ENCODE measurements at regions not wholly inside any gene's neighbourhood (a gene's known extent, or its start where the extent isn't known, plus 50 kb on each side); places are given as distances from the start of the nearest gene placed in this dataset.

GRCh38 chr3:144390786-144391185, 419.2 kb downstream of the DIPK2A start:
- DNase-seq, result no peak

- no peak for DNase-seq
Measured at GRCh38 chr3:144391236-144391635, 419.6 kb downstream of the DIPK2A start.

GRCh38 chr3:144394032-144394431, 422.4 kb downstream of the DIPK2A start:
- DNase-seq, result no peak

GRCh38 chr3:144402430-144402829, 430.8 kb downstream of the DIPK2A start:
- no peak for DNase-seq

- no peak for DNase-seq
Measured at GRCh38 chr3:144403040-144403457, 431.4 kb downstream of the DIPK2A start.

GRCh38 chr3:144407335-144407734, 435.7 kb downstream of the DIPK2A start:
- DNase-seq, result no peak

- no peak for DNase-seq
Measured at GRCh38 chr3:144409319-144409718, 437.7 kb downstream of the DIPK2A start.

- DNase-seq, result no peak
Measured at GRCh38 chr3:144413068-144413467, 441.4 kb downstream of the DIPK2A start.

- DNase-seq, result no peak
Measured at GRCh38 chr3:144415492-144415891, 443.9 kb downstream of the DIPK2A start.

- DNase-seq, result no peak
Measured at GRCh38 chr3:144424606-144425005, 453.0 kb downstream of the DIPK2A start.

GRCh38 chr3:144426366-144426765, 454.7 kb downstream of the DIPK2A start:
- no peak for DNase-seq

GRCh38 chr3:144426967-144427366, 455.3 kb downstream of the DIPK2A start:
- DNase-seq, result no peak

GRCh38 chr3:144429719-144430121, 458.1 kb downstream of the DIPK2A start:
- DNase-seq, result no peak

- DNase-seq, result no peak
Measured at GRCh38 chr3:144431134-144431533, 459.5 kb downstream of the DIPK2A start.

- DNase-seq, result no peak
Measured at GRCh38 chr3:144433006-144433405, 461.4 kb downstream of the DIPK2A start.

- no peak for DNase-seq
Measured at GRCh38 chr3:144437989-144438388, 466.4 kb downstream of the DIPK2A start.

- DNase-seq, result no peak
Measured at GRCh38 chr3:144444061-144444460, 472.4 kb downstream of the DIPK2A start.

GRCh38 chr3:144444546-144444945, 472.9 kb downstream of the DIPK2A start:
- no peak for DNase-seq

GRCh38 chr3:144455841-144456440, 484.3 kb downstream of the DIPK2A start:
- no peak for DNase-seq

- no peak for DNase-seq
Measured at GRCh38 chr3:144457758-144458157, 486.1 kb downstream of the DIPK2A start.

- DNase-seq, result no peak
Measured at GRCh38 chr3:144458283-144458682, 486.7 kb downstream of the DIPK2A start.

- no peak for DNase-seq
Measured at GRCh38 chr3:144462337-144462736, 490.7 kb downstream of the DIPK2A start.

- DNase-seq, result no peak
Measured at GRCh38 chr3:144463911-144464310, 492.3 kb downstream of the DIPK2A start.

- DNase-seq, result no peak
Measured at GRCh38 chr3:144466114-144466513, 494.5 kb downstream of the DIPK2A start.

GRCh38 chr3:144466540-144466939, 494.9 kb downstream of the DIPK2A start:
- DNase-seq, result no peak

GRCh38 chr3:144470666-144471065, 499.0 kb downstream of the DIPK2A start:
- no peak for DNase-seq

Measured in SW 1271 (cell line).